Caki2 (cell line): ENCODE measurements at regions not wholly inside any gene's neighbourhood (a gene's known extent, or its start where the extent isn't known, plus 50 kb on each side); places are given as distances from the start of the nearest gene placed in this dataset.

ENCODE experiments used
- DNase-seq: peaks from one replicate; pipeline ENCODE4 v3.0.0-alpha.2; 2015; ENCODE audit warnings: low read depth
- in situ Hi-C: cut with HindIII; loops from 2 replicates; pipeline ENCODE4 v1.10.0; 2016; ENCODE audit warnings: low sequenced_read_pairs, low pct_unique_long_range_greater_than_20kb, mixed read lengths

DNA sequence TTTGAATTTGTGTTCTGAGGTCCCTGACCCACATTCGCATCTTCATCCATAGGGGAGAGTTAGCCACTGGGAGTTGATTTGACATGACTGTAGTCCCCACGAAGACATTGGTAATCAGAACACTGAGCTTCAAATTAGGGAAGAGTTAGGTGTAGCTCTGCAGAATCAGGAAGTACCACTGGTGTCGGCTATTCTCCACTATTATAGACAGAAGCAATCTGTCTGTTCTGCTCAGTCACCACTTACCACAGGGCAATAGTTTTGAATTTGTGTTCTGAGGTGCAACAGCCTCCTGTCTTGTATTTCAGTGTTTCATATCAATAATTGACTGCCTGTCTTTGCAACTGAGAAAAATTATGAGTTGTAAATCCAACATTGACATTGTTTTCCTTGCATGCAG lies 407.6 kb downstream of the LRFN5 start:
- in situ Hi-C loops, result no loop called here
- DNase-seq, result no peak

DNA sequence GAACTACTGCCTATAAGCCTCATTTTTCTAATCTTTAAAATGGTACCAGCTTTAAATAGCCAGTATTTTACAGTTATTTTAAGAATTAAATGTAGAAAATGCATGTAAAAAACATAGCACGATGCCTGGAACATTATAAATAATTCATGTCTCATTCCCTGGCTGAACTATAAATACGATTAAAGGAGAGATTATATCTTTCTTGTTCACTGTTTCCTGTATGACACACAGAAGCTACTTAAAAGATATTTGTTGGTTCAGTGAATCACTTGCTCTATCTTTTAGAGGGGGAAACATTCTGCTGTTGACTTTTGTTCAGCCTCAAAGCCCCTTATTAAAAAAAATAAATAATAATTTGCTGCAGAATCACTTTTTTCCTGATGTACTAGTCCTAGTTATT lies 406.9 kb downstream of the LRFN5 start:
- in situ Hi-C loops, result no loop called here
- DNase-seq, result no peak

DNA sequence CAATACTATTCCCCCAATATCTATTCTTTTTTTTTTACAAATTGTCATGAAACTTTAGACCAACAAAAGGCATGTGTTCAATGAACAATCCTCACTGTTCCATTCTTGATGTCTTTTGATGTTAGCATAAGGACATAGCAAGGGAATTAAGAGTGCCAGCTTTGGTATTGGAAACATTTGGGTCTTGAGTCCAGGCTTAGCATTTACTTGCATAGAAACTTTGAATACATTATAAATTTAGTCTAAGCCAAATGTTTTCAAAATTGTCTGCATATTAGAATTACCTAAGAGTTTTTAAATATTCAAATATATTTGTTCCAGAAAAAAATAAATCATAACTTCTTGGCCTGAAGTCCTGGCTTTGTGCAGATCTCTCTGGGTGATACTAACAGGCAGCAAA lies 406.5 kb downstream of the LRFN5 start:
- no peak for DNase-seq
- in situ Hi-C loops, result no loop called here

DNA sequence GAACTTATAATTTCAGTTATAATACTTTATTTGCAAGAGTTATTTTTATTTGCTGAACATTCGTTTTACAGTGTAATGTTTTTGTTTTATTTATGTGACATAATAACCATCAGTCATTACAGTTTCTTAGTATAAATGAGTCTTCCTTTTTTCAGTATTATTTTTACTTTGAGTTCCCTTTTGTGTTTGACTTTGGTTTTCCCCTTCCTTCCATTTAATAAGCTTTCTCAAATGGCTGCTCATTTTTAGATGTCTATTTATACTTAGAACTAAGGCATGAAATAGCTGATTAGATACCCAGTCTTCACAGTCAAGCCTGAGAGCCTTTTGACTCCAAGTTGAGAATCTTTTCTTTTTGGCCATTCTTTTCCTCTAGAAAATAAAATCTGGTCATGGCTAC lies 404.5 kb downstream of the LRFN5 start:
- DNase-seq, result no peak
- in situ Hi-C loops, result no loop called here

DNA sequence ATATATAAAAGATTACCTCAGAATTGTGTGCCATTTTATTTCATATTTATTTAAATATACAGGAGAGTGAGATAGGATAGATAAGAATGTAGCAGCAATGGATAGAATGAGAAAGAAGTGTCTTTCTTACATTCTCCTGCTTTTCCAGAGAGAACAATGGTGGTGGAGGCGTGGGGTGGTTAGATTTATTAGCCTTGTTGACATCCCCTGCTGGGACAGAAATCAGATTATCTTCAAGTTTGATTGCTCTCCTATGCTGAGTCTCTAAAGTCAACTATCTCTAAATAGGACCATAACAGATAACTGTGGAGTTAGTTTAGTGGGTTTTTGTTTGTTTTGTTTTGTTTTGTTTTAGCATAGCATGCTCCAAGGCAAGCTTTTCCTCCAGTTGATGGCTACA lies 397.6 kb downstream of the LRFN5 start:
- no peak for DNase-seq
- in situ Hi-C loops, result no loop called here

DNA sequence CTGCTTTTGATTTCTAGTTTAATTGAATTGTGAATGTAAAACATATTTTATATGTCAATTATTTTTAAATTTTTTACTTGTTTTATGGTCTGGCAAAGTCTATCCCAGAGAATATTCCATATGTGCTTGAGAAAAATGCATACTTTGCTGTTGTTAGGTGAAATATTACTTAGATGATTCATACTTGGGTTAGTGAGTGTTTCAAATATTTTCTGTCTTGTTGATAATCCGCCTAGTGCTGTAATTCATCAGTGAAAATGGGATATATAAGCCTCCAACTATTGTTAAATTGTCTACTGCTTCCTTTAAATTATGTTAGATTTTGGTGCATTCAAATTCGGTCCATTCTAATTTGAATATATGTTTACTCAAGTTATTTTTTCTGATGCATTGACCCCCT lies 395.5 kb downstream of the LRFN5 start:
- no peak for DNase-seq
- in situ Hi-C loops, result no loop called here

DNA sequence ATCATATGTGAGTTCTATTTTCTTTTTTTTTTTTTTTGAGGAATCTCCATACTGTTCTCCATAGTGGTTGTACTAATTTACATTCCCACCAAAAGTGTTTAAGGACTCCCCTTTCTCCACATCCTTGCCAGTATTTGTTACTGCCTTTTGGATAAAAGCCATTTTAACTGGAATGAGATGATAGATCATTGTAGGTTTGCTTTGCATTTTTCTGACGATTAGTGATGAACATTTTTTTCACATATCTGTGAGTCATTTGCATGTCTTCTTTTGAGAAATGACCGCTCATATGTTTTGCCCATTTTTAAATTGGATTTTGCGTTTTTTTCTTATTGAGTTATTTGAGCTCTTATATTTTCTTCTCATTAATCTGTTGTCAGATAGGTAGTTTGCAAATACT lies 394.8 kb downstream of the LRFN5 start:
- in situ Hi-C loops, result no loop called here
- DNase-seq, result no peak

DNA sequence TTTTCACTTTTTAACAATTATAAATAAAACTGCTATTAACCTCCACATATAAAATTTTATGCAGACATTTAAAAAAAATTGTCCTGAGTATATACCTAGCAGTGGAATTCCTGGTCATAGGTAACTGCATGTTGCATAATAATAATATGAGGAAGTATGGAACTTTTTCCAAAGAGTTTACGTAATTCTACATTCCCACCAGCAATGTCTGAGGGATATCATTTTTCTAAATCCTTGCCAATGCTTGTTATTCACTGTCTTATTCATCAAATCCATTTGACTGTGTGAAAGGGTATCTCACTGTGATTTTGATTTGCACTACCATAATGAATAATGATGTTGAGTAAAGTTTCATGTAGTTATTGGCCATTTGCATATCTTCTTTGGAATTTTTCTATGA lies 393.8 kb downstream of the LRFN5 start:
- in situ Hi-C loops, result no loop called here
- DNase-seq, result no peak

DNA sequence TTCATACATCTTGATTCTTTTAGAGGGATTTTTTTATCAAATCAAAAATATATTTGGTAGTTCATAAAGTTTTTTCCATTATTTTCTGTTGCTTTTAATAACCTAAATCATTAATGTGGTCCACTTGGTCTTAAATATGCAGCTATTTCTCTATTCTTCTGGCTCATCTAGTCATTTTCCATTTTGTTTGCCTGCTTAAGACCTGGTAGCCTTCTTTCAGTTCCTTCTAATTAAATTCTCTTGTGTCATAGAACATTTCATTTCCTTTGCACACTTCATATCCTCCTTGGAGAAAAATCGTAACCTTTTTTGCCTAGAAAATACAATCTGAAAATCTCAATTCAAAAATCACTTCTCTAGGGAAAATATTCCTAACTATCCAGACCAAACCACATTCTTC lies 387.0 kb downstream of the LRFN5 start:
- in situ Hi-C loops, result no loop called here
- DNase-seq, result no peak

DNA sequence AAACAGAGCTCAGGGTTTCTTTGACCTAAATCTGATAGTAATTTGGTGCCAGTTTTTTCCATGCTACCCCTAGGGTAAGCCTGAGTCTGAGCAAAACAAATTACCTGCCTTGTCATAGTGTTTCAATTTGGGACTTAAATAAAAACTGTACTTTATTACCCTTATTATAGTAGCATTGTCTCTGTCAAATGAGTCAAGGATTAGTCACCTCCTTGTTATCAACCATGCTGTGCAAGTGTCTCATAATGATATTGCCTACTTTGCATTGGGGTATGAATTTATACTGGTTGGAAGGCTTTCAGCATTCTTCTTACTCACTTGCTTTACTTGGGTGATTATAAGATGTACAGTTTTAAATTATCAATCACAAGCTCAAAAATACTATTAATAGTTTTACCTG lies 380.0 kb downstream of the LRFN5 start:
- no peak for DNase-seq
- in situ Hi-C loops, result no loop called here

DNA sequence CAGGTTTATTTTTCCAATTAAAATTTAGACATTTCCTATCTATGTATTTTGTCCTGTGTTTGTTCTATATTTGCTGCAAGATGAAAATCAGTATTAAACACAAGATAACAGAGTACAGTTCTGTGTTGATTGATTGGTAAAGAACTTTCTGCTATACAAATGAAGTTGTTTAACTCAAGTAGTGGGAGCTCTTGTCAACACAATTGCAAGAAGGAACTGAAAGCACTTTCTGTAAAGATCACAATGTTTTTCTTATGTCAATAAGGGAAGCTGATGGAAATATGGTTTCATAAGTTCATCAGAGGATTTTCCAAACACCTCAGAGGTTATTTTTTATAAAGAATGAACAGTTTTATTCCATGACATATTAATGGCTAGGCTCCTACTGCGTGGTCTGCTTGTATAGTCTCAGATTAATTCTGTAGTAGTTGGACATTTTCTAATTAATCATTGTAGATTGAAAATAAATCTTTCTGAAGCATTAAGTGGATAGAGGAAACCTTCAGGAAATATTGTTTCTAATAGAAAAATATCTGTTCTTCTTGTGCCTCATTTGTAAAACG lies 379.5 kb downstream of the LRFN5 start:
- no peak for DNase-seq
- in situ Hi-C loops, result no loop called here

DNA sequence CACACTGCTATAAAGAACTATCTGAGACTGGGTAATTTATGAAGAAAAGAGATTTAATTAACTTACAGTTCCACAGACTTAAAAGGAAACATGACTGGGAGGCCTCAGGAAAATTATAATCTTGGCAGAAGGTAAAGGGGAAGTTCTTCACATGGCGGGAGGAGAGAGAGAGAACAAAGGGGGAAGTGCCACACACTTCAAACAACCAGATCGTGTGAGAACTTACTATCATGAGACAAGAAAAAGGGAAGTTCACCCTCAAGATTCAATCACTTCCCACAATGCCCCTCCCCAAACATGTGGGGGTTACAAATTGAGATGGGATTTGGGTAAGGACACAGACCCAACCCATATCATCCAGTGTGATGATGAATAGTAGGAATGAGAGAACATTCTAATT lies 366.5 kb downstream of the LRFN5 start:
- no peak for DNase-seq
- in situ Hi-C loops, result no loop called here

DNA sequence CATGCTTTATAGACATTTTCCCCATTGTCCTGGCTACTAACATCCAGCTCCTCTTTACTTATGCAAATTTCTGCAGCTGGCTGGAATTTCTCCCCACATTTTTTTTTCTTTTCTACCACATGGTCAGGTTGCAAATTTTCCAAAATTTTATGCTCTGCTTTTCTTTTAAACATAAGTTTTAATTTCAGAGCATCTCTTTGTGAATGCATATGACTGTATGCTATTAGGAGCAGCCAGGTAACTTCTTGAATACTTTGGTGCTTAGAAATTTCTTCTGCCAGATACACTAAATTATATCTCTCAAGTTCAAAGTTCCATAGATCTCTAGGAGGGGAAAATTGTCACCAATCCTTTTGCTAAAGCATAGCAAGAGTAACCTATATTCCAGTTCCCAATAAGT lies 365.9 kb downstream of the LRFN5 start:
- DNase-seq, result no peak
- in situ Hi-C loops, result no loop called here

DNA sequence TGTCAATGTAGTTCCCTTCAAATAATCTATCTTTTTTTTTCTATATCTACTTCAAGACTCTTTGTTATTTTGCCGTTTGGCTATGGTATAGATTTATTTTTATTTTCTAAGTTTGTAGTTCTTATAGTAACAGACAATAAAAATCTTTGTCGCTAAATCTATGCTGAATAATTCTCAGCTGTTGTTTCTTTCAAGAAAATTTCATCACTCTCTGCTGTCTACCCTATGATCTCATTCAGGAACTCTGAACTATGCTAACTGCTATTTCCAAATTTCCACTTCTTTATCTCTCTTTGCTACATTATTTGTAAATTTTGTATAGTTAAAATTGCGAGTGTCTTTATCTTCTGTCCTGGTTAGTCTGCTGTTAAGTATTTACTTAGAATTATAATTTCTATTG lies 353.6 kb downstream of the LRFN5 start:
- no peak for DNase-seq
- in situ Hi-C loops, result no loop called here

DNA sequence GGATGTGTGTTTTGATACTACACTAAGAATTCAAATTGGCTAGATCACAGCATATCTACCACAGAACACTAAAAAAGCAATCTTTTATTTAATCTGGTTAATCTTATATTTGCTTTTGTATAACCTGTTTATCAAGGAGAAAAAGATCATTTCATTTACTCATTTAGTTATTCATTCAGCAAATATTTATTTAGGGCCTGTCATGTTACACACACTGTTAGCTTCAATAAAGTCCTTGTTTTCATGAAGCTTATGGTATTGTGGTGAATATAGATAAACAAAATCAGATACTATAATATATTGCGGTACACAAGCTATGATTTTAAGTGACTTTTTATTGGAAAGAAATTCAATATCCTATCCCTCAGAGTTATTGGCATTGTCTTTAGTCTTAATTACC lies 350.8 kb downstream of the LRFN5 start:
- DNase-seq, result no peak
- in situ Hi-C loops, result no loop called here
